GM10266 (cell line): ENCODE measurements at regions not wholly inside any gene's neighbourhood (a gene's known extent, or its start where the extent isn't known, plus 50 kb on each side); places are given as distances from the start of the nearest gene placed in this dataset.

Experiments used
- DNase-seq: peaks from one replicate; pipeline ENCODE4 v3.0.0; 2012; ENCODE audit errors: extremely low spot score
- TF ChIP-seq, protein P1 (sequence below): IDR thresholded peaks from 2 replicates; pipeline ENCODE4 v1.5.1; 2012; ENCODE audit warnings: mild to moderate bottlenecking, low read depth; ENCODE audit not compliant: control insufficient read depth, insufficient read depth; ENCODE audit errors: missing control alignments

DNA sequence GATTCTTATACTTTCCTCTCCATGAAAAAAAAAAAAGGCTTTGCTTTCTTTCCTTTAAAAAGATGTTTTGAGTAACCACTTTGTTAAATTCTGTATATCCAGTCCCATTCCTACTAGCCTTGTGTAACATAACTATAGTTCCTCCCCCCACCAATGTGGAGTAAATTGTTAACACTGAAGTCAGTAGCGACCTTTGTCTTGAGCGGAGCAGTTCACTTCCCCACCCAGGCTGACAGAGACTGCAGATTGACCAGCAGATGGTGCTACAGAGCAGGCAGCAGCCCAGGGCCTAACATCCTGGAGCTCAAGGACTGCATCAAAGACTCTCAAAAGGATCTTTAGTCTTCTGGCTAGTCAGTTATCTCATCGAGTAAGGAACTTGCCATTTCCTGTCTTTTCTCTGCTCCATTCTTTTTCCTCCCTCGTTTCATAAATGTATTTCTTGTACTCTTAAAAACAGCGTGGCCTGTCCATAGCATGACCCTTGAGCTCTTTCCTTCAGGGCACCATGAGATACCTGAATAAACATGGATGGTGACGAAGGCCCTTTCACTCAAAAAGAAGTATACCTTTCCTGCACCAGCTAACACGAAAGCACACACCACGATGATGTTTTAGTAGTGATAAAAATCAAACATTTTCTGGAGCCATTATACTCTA lies 503.5 kb upstream of the PKN2 start:
- TF ChIP-seq, protein P1, sequence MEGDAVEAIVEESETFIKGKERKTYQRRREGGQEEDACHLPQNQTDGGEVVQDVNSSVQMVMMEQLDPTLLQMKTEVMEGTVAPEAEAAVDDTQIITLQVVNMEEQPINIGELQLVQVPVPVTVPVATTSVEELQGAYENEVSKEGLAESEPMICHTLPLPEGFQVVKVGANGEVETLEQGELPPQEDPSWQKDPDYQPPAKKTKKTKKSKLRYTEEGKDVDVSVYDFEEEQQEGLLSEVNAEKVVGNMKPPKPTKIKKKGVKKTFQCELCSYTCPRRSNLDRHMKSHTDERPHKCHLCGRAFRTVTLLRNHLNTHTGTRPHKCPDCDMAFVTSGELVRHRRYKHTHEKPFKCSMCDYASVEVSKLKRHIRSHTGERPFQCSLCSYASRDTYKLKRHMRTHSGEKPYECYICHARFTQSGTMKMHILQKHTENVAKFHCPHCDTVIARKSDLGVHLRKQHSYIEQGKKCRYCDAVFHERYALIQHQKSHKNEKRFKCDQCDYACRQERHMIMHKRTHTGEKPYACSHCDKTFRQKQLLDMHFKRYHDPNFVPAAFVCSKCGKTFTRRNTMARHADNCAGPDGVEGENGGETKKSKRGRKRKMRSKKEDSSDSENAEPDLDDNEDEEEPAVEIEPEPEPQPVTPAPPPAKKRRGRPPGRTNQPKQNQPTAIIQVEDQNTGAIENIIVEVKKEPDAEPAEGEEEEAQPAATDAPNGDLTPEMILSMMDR: peak; percentile 95
- peak; percentile 43 for DNase-seq

DNA sequence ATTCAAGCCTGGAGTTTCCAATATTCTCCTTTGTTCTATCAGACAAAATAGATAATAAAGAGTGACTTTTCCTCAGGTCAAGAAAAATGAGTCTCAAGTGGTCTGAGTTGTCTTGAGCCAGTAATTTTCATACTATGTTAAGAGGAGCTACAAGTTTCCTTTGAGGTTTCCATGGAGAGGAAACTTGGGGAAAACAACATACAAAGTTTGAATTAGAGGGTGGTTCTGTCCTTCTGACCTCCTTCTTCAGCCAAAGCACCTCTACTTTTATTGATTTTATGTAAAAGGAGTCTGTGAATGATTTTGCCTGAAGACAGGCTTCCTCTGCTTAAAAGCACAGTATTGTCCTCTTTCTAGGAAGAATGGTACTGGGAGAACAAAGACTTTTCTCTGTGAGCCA lies 497.2 kb upstream of the PKN2 start:
- DNase-seq: no peak
- TF ChIP-seq, protein P1: no peak

DNA sequence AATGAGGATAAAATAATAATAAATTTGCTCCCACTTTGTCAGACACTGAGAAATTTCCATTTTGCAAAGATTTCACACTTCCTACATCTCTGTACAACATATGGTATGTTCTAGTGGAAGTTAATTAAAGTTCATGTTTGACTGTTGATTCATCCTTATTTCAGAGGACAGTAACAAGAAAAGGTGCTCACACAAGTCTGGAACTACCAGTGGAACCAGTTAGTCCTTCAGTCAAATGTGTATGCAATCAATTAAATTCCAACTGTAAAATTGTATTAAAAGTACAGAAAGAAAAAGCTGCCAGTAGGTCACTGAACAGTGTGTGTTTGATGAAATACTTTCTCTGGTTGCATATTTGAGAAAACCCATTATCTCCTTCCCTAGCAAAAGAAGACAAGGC lies 496.0 kb upstream of the PKN2 start:
- DNase-seq: no peak
- TF ChIP-seq, protein P1: no peak

DNA sequence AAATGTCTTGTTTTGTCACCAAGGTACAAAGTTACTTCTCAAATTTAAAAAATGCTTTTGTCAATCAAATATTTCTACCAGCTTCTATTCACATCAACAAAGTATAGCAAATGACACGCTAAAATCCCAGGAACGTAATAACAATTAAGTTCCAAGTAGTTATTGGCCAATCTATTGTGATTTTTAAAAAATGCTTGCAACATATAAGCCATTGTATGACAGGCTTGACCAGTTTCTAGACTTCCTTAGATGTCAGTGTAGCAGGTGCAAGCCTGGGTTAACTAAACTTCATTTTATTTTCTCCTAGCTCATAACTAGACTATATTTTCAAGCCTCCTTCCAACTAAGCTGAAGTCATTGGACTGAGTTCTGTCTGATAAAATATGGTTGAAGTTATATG lies 494.5 kb upstream of the PKN2 start:
- no peak for DNase-seq
- TF ChIP-seq, protein P1: no peak

DNA sequence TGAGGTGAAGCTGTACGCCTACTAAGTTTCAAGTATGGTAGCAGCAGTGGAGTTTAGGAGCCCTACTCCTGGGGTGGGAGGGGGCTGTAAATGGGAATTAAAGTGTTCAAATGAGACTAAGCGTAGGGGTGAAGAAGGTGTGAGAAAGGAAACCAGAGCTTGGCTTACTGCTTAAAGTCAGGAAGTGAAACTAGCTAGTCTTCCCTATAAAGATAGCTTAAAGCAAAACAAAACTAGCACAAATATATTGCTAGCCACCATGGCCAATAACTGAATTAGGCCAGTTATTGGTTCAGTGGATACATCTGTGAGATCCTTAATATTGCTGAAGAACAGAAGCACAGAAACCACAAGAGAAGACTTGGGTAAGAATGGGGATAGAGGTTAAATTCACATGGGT lies 492.2 kb upstream of the PKN2 start:
- TF ChIP-seq, protein P1: no peak
- DNase-seq: peak; percentile 2

DNA sequence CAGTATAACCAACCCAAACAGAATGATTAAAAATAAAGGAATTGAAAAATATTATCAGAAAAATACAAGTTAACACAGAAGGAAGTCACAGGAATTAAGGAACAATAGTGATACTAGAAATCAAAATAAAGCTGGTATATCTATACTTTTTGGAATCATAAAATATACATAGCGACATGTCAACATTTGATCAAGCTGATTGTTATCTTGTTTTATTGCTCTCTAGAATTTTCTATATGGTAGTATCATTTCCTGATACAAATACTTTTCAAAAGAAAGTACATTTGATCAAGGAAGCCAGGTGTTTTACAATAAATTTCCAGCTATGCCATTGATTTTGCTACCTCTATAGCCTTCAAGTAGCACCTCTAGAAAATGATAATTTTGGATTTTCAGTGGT lies 489.5 kb upstream of the PKN2 start:
- no peak for DNase-seq
- TF ChIP-seq, protein P1: no peak

DNA sequence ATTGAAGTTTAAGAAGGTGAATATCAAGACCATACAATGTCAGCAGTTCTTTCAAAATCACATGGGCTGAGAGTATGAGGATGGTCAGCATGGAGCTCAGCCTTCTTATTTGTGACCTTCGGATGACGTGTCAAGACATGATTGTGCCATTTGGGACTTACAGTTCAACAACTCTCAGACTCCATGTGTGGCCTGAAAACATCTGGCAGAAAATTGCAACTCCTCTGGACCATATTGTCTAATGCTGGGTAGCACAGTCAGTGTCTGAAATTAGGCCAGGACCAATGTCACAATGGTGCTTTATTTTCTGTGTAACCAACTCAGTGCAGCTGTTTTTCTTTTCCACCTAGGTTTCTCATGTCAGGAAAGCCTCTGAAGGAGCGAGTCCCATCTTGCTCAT lies 483.5 kb upstream of the PKN2 start:
- DNase-seq: no peak
- TF ChIP-seq, protein P1: no peak
